Ishikawa (cell line): ENCODE measurements at regions not wholly inside any gene's neighbourhood (a gene's known extent, or its start where the extent isn't known, plus 50 kb on each side); places are given as distances from the start of the nearest gene placed in this dataset.

Source experiments
- CEBPB ChIP-seq: IDR thresholded peaks from 2 replicates; pipeline ENCODE4 v1.6.1; 2012
- EGR1 ChIP-seq: IDR thresholded peaks from 2 replicates; pipeline ENCODE4 v1.6.1; 2012
- EP300 ChIP-seq: IDR thresholded peaks from 2 replicates; pipeline ENCODE4 v1.6.1; 2012; ENCODE audit warnings: borderline replicate concordance
- RAD21 ChIP-seq: IDR thresholded peaks from 2 replicates; pipeline ENCODE4 v1.6.1; 2012; ENCODE audit warnings: low read depth
- REST ChIP-seq: IDR thresholded peaks from 2 replicates; pipeline ENCODE4 v1.6.1; 2012; ENCODE audit warnings: low read depth, mild to moderate bottlenecking
- TAF1 ChIP-seq: IDR thresholded peaks from 2 replicates; pipeline ENCODE4 v1.6.1; 2012; ENCODE audit warnings: low read depth, mild to moderate bottlenecking
- TEAD4 ChIP-seq: IDR thresholded peaks from 2 replicates; pipeline ENCODE4 v1.6.1; 2012
- USF1 ChIP-seq: IDR thresholded peaks from 2 replicates; pipeline ENCODE4 v1.6.1; 2012

DNA sequence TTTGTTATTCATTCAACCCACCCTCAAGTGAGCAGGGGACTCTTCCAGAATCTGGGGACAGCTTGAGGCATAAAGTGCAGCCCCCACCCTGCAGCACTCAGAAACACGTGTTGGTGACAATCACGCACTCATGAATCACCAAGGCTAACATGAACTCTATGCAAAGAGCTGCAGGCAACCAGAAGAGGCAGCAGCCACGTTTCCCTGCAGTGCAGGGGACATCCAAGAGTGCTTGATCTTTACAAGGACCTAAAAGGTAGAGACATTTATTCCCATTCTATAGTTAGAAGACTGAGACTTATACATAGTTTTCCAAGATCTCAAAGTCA lies 135.2 kb upstream of the GDF10 start:
- TF ChIP-seq USF1, result no peak
- TF ChIP-seq CEBPB, result no peak
- TF ChIP-seq TAF1, result no peak
- TF ChIP-seq EGR1, result no peak
- TF ChIP-seq EP300, result no peak
- no peak for TF ChIP-seq RAD21
- TF ChIP-seq REST, result no peak
- TF ChIP-seq TEAD4, result no peak
